Natural killer cell treated with Interleukin-12 subunit alpha and Interleukin-12 subunit beta and Interleukin-15 and Interleukin-18, amount 100 ng/mL, for 72 hours (primary cell): ENCODE measurements at regions not wholly inside any gene's neighbourhood (a gene's known extent, or its start where the extent isn't known, plus 50 kb on each side); places are given as distances from the start of the nearest gene placed in this dataset.

Experiments used
- ATAC-seq, 2 donors: fragments of 150-1000 bp; cut with Tn5 transposase in 1 of 2; sonication (Bioruptor Pico), chemical (Tn5 transposase) in 1 of 2; 2 replicates each; pipeline ENCODE4 v1.10.0; 2021
- DNase-seq: peaks from one replicate; pipeline ENCODE4 v3.0.0; 2022; ENCODE audit warnings: low spot score
- H3K27ac Mint-ChIP-seq, 2 donors: 1 replicate in 1 of 2; 2 replicates in 1 of 2; pipeline ENCODE4 v1.8.0; 2022; ENCODE audit warnings: mixed read lengths in 2 of 2, mild to moderate bottlenecking in 1 of 2, moderate library complexity in 1 of 2
- H3K27me3 Mint-ChIP-seq, 2 donors: 1 replicate in 1 of 2; 2 replicates in 1 of 2; pipeline ENCODE4 v1.8.0; 2022; ENCODE audit warnings: mixed read lengths in 2 of 2
- H3K36me3 Mint-ChIP-seq: one replicate; pipeline ENCODE4 v1.8.0; 2022; ENCODE audit warnings: mixed read lengths
- H3K4me1 Mint-ChIP-seq, 2 donors: 1 replicate in 1 of 2; 2 replicates in 1 of 2; pipeline ENCODE4 v1.8.0; 2022; ENCODE audit warnings: low read depth in 2 of 2, mixed read lengths in 2 of 2, mild to moderate bottlenecking in 1 of 2
- H3K4me3 Mint-ChIP-seq: one replicate; pipeline ENCODE4 v1.8.0; 2022; ENCODE audit warnings: mixed read lengths
- H3K9me3 Mint-ChIP-seq: 2 replicates; pipeline ENCODE4 v1.8.0; 2022; ENCODE audit warnings: mixed read lengths

DNA sequence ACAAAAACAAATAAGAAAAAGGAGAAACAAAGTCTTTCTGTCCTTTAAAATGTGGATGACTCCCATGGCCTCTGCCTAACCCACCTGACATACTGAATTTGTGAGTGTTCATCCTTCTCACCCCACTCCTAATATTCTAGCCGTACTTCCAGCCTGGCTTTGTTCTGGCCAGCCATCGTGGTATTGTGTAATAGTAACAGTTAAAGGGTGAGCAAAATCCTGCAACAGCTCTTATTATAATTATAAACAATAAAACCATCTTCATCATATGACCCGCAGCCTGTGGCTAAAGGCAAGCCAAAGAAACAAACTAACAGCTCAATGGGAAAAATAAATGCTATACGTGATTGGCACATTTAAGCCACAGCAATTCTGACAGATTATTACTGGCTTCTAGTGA, 721.6 kb upstream of the TENM4 start:
- ATAC-seq: no peak
- no peaks in the 10 kb centered on the region for H3K36me3 Mint-ChIP-seq

GRCh38 chr11:80157447-80157846, 716.6 kb upstream of the TENM4 start:
- H3K4me1 Mint-ChIP-seq: no peaks in the 10 kb centered on the region
- no peak overlapping the region for H3K27ac Mint-ChIP-seq
- H3K27me3 Mint-ChIP-seq: no peaks in the 10 kb centered on the region
- H3K4me3 Mint-ChIP-seq: no peak overlapping the region
- no peaks in the 10 kb centered on the region for H3K9me3 Mint-ChIP-seq
- no peak for ATAC-seq
- no peaks in the 10 kb centered on the region for H3K36me3 Mint-ChIP-seq
- no peak for DNase-seq

More for the DNA sequence above, 721.6 kb upstream of the TENM4 start:
- no peak overlapping the region for H3K4me3 Mint-ChIP-seq
- no peaks in the 10 kb centered on the region for H3K27me3 Mint-ChIP-seq
- H3K27ac Mint-ChIP-seq: no peak overlapping the region
- H3K9me3 Mint-ChIP-seq: peaks cover 6% of the 10 kb centered on the region
- DNase-seq: no peak
- no peaks in the 10 kb centered on the region for H3K4me1 Mint-ChIP-seq

GRCh38 chr11:80156062-80156461, 715.2 kb upstream of the TENM4 start:
- peaks cover 5% of the 10 kb centered on the region for H3K9me3 Mint-ChIP-seq
- H3K27ac Mint-ChIP-seq: no peak overlapping the region
- no peaks in the 10 kb centered on the region for H3K4me1 Mint-ChIP-seq
- DNase-seq: no peak
- no peaks in the 10 kb centered on the region for H3K36me3 Mint-ChIP-seq
- ATAC-seq: no peak
- no peak overlapping the region for H3K4me3 Mint-ChIP-seq
- H3K27me3 Mint-ChIP-seq: no peaks in the 10 kb centered on the region

DNA sequence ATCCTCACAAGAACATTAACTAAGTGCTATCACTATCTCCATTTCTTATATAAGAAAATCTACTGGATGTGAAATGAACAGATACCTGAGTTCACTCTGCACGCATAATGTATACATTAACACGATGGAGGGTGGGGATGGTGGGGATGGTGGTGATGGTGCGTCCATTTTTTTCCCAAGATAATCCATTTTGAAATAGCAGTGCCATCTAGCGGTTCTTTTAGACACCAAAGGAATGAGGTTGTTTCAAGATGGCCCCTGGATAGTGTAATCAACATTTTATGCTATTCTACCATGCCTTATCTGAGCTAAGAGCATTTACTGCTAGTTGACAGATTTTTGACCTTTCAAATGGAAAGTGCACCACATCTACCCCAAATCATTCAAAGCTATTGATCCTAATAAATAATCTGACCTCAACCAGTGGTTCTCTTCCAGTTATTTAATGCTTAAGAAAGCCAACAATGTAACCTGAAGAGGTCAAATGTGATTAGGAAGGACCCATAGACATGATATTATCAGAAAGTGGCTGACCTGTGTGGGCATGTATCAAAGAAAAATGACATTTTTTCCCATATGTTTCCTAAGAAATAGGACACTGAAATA, 714.7 kb upstream of the TENM4 start:
- ATAC-seq (no peak), DNase-seq (no peak)
- Mint-ChIP-seq H3K27ac (no peak overlapping the region), H3K4me3 (no peak overlapping the region), H3K9me3 (peaks cover 5% of the 10 kb centered on the region), H3K4me1 (no peaks in the 10 kb centered on the region), H3K36me3 (no peaks in the 10 kb centered on the region), H3K27me3 (no peaks in the 10 kb centered on the region)

DNA sequence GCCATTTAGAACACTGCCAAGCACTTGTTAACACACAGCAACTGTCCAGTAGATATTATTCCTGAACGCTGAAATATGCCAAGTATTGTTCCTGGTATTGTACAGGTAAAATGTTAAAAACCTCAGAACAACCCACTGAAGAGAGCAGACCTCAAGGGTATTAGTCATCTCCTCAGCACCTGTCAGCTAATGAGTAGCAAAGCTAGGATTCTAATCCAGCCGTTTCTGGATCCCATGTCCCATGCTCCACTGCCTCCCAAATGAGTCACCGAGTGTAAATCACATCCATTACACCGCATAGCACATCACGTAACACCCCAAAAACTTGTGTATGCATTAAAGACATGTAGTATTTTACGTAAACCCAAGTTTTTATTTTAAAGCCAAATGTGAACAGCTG, 705.4 kb upstream of the TENM4 start:
- Mint-ChIP-seq H3K4me1 (no peaks in the 10 kb centered on the region), H3K9me3 (peaks cover 15% of the 10 kb centered on the region)
- no peak for DNase-seq

DNA sequence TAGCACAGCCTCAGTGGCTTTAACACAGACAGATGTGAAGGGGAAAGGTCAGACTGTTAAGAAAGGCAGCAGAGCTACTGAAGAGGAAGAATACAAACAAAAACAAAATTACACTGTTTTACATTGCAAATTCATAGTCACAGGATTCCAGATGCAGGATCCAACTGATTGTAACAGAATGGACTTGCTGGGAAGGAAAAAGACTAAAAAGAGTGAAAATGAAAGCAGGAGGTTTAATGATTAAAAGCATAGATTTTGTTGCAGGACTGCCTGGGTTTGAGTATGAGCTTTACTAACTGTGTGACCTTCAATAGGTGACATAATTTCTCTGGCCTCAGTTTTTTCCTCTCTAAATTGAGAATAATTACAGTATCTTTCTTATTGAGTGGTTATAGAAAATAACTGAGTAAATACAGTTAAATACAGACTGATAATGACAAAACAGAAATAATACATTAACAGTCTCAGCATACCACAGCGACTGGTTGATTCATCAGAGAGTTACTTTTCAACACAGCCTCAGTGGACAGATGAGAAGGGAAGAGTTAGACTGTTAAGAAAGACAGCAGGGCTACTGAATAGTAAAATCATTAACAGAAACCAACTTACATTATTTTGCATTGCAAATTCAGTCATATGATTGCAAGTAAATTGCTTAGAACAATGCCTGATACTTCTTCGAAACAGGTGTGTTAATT, 704.2 kb upstream of the TENM4 start:
- Mint-ChIP-seq H3K9me3 (peaks cover 12% of the 10 kb centered on the region), H3K27ac (no peak overlapping the region), H3K4me3 (no peak overlapping the region), H3K36me3 (no peaks in the 10 kb centered on the region), H3K27me3 (no peaks in the 10 kb centered on the region), H3K4me1 (no peaks in the 10 kb centered on the region)
- DNase-seq (no peak), ATAC-seq (no peak)

More for the DNA sequence above, 705.4 kb upstream of the TENM4 start:
- no peaks in the 10 kb centered on the region for H3K36me3 Mint-ChIP-seq
- no peak overlapping the region for H3K27ac Mint-ChIP-seq
- no peak overlapping the region for H3K4me3 Mint-ChIP-seq
- no peaks in the 10 kb centered on the region for H3K27me3 Mint-ChIP-seq
- no peak for ATAC-seq

DNA sequence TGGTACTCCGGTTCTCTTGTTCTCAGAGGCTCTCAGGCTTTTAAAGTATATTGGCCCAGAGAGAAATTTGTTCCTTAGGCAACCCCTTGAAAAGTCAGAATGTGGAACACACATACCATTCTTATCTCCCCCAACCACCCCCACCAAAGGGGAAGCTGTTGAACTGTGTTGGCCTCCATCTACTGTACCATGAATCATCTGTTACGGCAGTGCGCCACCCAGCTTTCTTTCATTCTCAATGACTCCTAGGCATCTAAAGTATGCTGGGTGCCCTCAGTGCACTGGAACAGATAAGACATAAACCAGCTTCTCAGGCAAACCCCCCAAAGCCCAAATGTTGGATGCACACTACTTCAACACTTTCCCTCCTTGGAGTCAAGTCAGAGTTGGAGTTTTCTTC, 696.2 kb upstream of the TENM4 start:
- H3K4me3 Mint-ChIP-seq: no peak overlapping the region
- H3K27ac Mint-ChIP-seq: no peak overlapping the region
- no peak for ATAC-seq
- no peak for DNase-seq
- no peaks in the 10 kb centered on the region for H3K4me1 Mint-ChIP-seq
- no peaks in the 10 kb centered on the region for H3K27me3 Mint-ChIP-seq
- peaks cover 15% of the 10 kb centered on the region for H3K9me3 Mint-ChIP-seq
- H3K36me3 Mint-ChIP-seq: peaks cover 9% of the 10 kb centered on the region

DNA sequence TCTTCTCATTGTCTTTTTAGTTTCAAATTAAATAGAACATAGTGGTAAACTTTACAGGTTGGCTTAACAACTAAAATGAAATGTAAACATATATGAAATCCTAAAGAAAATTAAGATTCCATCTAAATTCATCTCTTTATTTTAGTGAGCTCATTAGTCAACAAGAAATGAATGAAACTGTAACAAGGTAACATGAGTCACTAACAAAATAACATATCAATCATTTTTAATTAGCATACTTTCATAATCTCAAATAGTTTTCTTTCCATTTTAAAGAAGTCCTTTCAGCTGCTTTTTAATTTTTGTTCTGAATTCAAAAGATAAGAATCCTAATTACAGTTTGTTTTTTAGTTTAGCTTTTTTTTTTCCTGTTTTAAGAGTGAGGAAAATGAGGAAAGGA, 688.6 kb upstream of the TENM4 start:
- peaks cover 4% of the 10 kb centered on the region for H3K36me3 Mint-ChIP-seq

DNA sequence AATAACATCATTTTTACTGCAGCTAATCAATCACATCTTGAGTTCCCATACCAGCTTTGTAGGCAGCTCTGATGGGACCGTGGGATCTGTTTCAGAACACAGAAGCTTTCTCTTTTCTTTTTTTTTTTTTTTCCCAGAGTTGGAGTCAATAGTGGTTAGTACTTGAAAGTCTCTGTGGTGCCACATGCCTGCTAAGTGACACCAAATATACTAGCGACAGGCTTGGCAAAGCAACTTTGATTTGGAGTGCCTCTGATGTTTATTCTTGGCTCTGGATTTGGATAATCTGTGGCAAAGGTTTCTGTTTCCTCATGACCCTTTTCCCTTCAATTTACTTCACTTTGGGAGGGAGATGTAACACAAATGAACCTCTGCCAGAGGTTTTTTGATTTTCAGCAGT, 681.4 kb upstream of the TENM4 start:
- Mint-ChIP-seq H3K27ac (no peak overlapping the region), H3K4me3 (no peak overlapping the region), H3K4me1 (no peaks in the 10 kb centered on the region), H3K9me3 (peaks cover 18% of the 10 kb centered on the region), H3K36me3 (no peaks in the 10 kb centered on the region), H3K27me3 (no peaks in the 10 kb centered on the region)
- ATAC-seq: no peak
- no peak for DNase-seq

More for the DNA sequence above, 688.6 kb upstream of the TENM4 start:
- ATAC-seq: no peak
- H3K4me3 Mint-ChIP-seq: no peak overlapping the region
- no peaks in the 10 kb centered on the region for H3K4me1 Mint-ChIP-seq
- DNase-seq: no peak
- H3K27ac Mint-ChIP-seq: no peak overlapping the region
- H3K27me3 Mint-ChIP-seq: no peaks in the 10 kb centered on the region
- peaks cover 13% of the 10 kb centered on the region for H3K9me3 Mint-ChIP-seq

- Mint-ChIP-seq H3K27ac (no peak overlapping the region), H3K4me1 (no peaks in the 10 kb centered on the region)
Measured at GRCh38 chr11:80118073-80118472, 677.2 kb upstream of the TENM4 start.

GRCh38 chr11:80116796-80117195, 676.0 kb upstream of the TENM4 start:
- Mint-ChIP-seq H3K27me3 (no peaks in the 10 kb centered on the region), H3K4me1 (no peaks in the 10 kb centered on the region), H3K9me3 (peaks cover 26% of the 10 kb centered on the region), H3K36me3 (peaks cover 4% of the 10 kb centered on the region), H3K27ac (no peak overlapping the region), H3K4me3 (no peak overlapping the region)
- no peak for DNase-seq
- no peak for ATAC-seq

More at GRCh38 chr11:80118073-80118472, 677.2 kb upstream of the TENM4 start:
- Mint-ChIP-seq H3K27me3 (no peaks in the 10 kb centered on the region), H3K36me3 (no peaks in the 10 kb centered on the region), H3K9me3 (peaks cover 16% of the 10 kb centered on the region), H3K4me3 (no peak overlapping the region)
- no peak for ATAC-seq
- DNase-seq: no peak

- H3K36me3 Mint-ChIP-seq: peaks cover 4% of the 10 kb centered on the region
- DNase-seq (no peak), ATAC-seq (no peak)
- H3K27me3 Mint-ChIP-seq: no peaks in the 10 kb centered on the region
- peaks cover 33% of the 10 kb centered on the region for H3K9me3 Mint-ChIP-seq
- no peak overlapping the region for H3K4me3 Mint-ChIP-seq
- no peaks in the 10 kb centered on the region for H3K4me1 Mint-ChIP-seq
- H3K27ac Mint-ChIP-seq: no peak overlapping the region
Measured at GRCh38 chr11:80109652-80110051, 668.8 kb upstream of the TENM4 start.

- Mint-ChIP-seq H3K9me3 (peaks cover 38% of the 10 kb centered on the region), H3K4me3 (no peak overlapping the region), H3K36me3 (peaks cover 4% of the 10 kb centered on the region), H3K27ac (no peak overlapping the region), H3K4me1 (no peaks in the 10 kb centered on the region), H3K27me3 (no peaks in the 10 kb centered on the region)
- DNase-seq (no peak), ATAC-seq (no peak)
Measured at GRCh38 chr11:80109031-80109430, 668.2 kb upstream of the TENM4 start.

DNA sequence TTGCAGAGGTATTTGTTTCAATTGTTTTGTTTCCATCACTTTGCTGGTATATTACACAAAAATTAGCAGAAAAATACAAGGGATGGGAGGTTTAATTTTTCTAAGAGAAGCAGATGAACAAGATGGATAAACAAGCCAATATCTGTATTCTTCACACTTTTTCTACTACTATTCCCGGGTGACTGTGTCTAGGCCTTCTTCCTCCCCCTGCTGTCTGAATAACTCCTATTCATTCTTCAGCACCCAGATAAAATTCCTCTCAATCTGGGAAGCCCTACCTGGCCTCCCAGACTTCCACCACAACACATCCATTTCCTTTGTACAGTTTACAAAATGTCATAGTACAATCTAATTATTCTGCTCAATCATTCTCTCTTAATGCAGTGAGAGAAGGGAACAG, 666.6 kb upstream of the TENM4 start:
- ATAC-seq: no peak
- peaks cover 29% of the 10 kb centered on the region for H3K9me3 Mint-ChIP-seq
- H3K27ac Mint-ChIP-seq: no peak overlapping the region
- no peaks in the 10 kb centered on the region for H3K4me1 Mint-ChIP-seq
- no peak overlapping the region for H3K4me3 Mint-ChIP-seq
- no peaks in the 10 kb centered on the region for H3K27me3 Mint-ChIP-seq
- H3K36me3 Mint-ChIP-seq: peaks cover 10% of the 10 kb centered on the region
- DNase-seq: no peak

DNA sequence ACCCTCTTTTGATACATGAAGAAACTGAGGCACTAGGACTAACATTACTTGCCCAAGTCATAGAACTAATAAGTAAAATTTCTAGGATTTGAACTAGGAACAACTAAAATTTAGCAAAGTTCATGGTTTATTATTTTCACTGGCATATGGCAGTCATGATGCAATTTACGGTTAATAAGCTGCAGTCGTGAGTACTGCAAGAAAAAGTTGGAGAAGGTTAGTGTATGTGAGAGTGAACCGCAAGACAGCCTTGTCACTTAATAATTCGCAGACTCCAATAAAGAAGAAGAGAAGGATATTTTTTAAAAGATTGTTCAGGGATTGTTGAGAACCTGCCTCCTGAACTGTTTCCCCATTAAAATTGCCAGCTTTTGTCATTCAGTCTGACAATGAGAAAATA, 663.4 kb upstream of the TENM4 start:
- ATAC-seq (no peak), DNase-seq (no peak)
- Mint-ChIP-seq H3K4me1 (no peaks in the 10 kb centered on the region), H3K36me3 (peaks cover 6% of the 10 kb centered on the region), H3K4me3 (no peak overlapping the region), H3K27ac (no peak overlapping the region), H3K27me3 (no peaks in the 10 kb centered on the region), H3K9me3 (peaks cover 14% of the 10 kb centered on the region)
